NCI-H2107 (cell line): ENCODE measurements at regions not wholly inside any gene's neighbourhood (a gene's known extent, or its start where the extent isn't known, plus 50 kb on each side); places are given as distances from the start of the nearest gene placed in this dataset.

Experiments used
- DNase-seq: peaks from one replicate; lab custom pipeline; 2025; lab: John Stamatoyannopoulos, UW

- no peak for DNase-seq
Observed at GRCh38 chr2:45255563-45255962, 246.3 kb upstream of the SIX2 start.

GRCh38 chr2:45254025-45254424 lies 244.8 kb upstream of the SIX2 start:
- DNase-seq: no peak

- no peak for DNase-seq
Observed at GRCh38 chr2:45253151-45253550, 243.9 kb upstream of the SIX2 start.

GRCh38 chr2:45250176-45250575 lies 240.9 kb upstream of the SIX2 start:
- no peak for DNase-seq

GRCh38 chr2:45248214-45248613 lies 239.0 kb upstream of the SIX2 start:
- DNase-seq: no peak

GRCh38 chr2:45244928-45245327 lies 235.7 kb upstream of the SIX2 start:
- no peak for DNase-seq

GRCh38 chr2:45242161-45242741 lies 233.0 kb upstream of the SIX2 start:
- DNase-seq: peak; percentile 66

GRCh38 chr2:45241061-45241561 lies 231.9 kb upstream of the SIX2 start:
- no peak for DNase-seq

- no peak for DNase-seq
Observed at GRCh38 chr2:45237850-45238542, 228.7 kb upstream of the SIX2 start.

- no peak for DNase-seq
Observed at GRCh38 chr2:45237128-45237527, 227.9 kb upstream of the SIX2 start.

- no peak for DNase-seq
Observed at GRCh38 chr2:45236268-45236667, 227.0 kb upstream of the SIX2 start.

GRCh38 chr2:45233301-45233700 lies 224.0 kb upstream of the SIX2 start:
- no peak for DNase-seq

GRCh38 chr2:45232818-45233217 lies 223.6 kb upstream of the SIX2 start:
- no peak for DNase-seq

- no peak for DNase-seq
Observed at GRCh38 chr2:45229411-45229810, 220.2 kb upstream of the SIX2 start.

- DNase-seq: no peak
Observed at GRCh38 chr2:45227347-45227746, 218.1 kb upstream of the SIX2 start.

GRCh38 chr2:45224993-45225380 lies 215.7 kb upstream of the SIX2 start:
- no peak for DNase-seq

GRCh38 chr2:45224321-45224992 lies 215.2 kb upstream of the SIX2 start:
- DNase-seq: no peak

- no peak for DNase-seq
Observed at GRCh38 chr2:45223531-45223930, 214.3 kb upstream of the SIX2 start.

- peak; percentile 38 for DNase-seq
Observed at GRCh38 chr2:45220227-45220626, 211.0 kb upstream of the SIX2 start.

- DNase-seq: peak; percentile 10
Observed at GRCh38 chr2:45218931-45219339, 209.7 kb upstream of the SIX2 start.

GRCh38 chr2:45218297-45218696 lies 209.0 kb upstream of the SIX2 start:
- no peak for DNase-seq

GRCh38 chr2:45216118-45216517 lies 206.9 kb upstream of the SIX2 start:
- no peak for DNase-seq

- DNase-seq: no peak
Observed at GRCh38 chr2:45214550-45214949, 205.3 kb upstream of the SIX2 start.
